Neuronal stem cell (in vitro differentiated cells): ENCODE measurements at regions not wholly inside any gene's neighbourhood (a gene's known extent, or its start where the extent isn't known, plus 50 kb on each side); places are given as distances from the start of the nearest gene placed in this dataset.

Source experiments
- DNase-seq: peaks from one replicate; pipeline ENCODE4 v3.0.0-alpha.2; 2013; ENCODE audit warnings: low spot score
- H2AFZ ChIP-seq: one replicate; pipeline ENCODE4 v1.6.1; 2013; ENCODE audit warnings: mild to moderate bottlenecking, low read length, inconsistent platforms
- H2AK5ac ChIP-seq: 2 replicates; pipeline ENCODE4 v1.6.1; 2013; ENCODE audit warnings: low read depth, mild to moderate bottlenecking, inconsistent platforms, low read length, moderate library complexity, mixed read lengths
- H2BK120ac ChIP-seq: 2 replicates; pipeline ENCODE4 v1.6.1; 2013; ENCODE audit warnings: low read depth, mild to moderate bottlenecking, inconsistent platforms, low read length, moderate library complexity, mixed read lengths
- H2BK12ac ChIP-seq: one replicate; pipeline ENCODE4 v1.6.1; 2013; ENCODE audit warnings: low read length, inconsistent platforms
- H2BK15ac ChIP-seq: 2 replicates; pipeline ENCODE4 v1.6.1; 2013; ENCODE audit warnings: mild to moderate bottlenecking, low read length, inconsistent platforms, mixed read lengths
- H2BK5ac ChIP-seq: one replicate; pipeline ENCODE4 v1.6.1; 2013; ENCODE audit warnings: inconsistent platforms, mild to moderate bottlenecking, low read length, moderate library complexity
- H3K14ac ChIP-seq: one replicate; pipeline ENCODE4 v1.6.1; 2013; ENCODE audit warnings: low read length, inconsistent platforms
- H3K18ac ChIP-seq: 2 replicates; pipeline ENCODE4 v1.6.1; 2013; ENCODE audit warnings: low read length, inconsistent platforms
- H3K23ac ChIP-seq: 2 replicates; pipeline ENCODE4 v1.6.1; 2013; ENCODE audit warnings: low read depth, mild to moderate bottlenecking, mixed read lengths, low read length, inconsistent platforms; ENCODE audit not compliant: poor library complexity
- H3K27ac ChIP-seq: replicated peaks from 3 replicates; pipeline ENCODE4 v1.5.1; 2013; ENCODE audit warnings: low read length, inconsistent platforms
- H3K27me3 ChIP-seq, 3 experiments: 2 replicates each; pipeline ENCODE4 v1.6.1; 2013; ENCODE audit warnings: low read length in 3 of 3, mild to moderate bottlenecking in 2 of 3, inconsistent platforms in 1 of 3, low read depth in 1 of 3, mixed read lengths in 1 of 3, moderate library complexity in 1 of 3; ENCODE audit not compliant: control insufficient read depth in 3 of 3, insufficient read depth in 3 of 3
- H3K36me3 ChIP-seq, 2 donors: replicated peaks in 1 of 2; 2 replicates each; pipeline ENCODE4 v1.6.1; 2013; ENCODE audit warnings: low read length in 2 of 2; ENCODE audit not compliant: control insufficient read depth in 2 of 2, insufficient read depth in 2 of 2
- H3K4ac ChIP-seq: 2 replicates; pipeline ENCODE4 v1.6.1; 2013; ENCODE audit warnings: inconsistent platforms, mild to moderate bottlenecking, low read length, moderate library complexity
- H3K4me1 ChIP-seq, 2 donors: 1 replicate in 1 of 2; 2 replicates in 1 of 2; pipeline ENCODE4 v1.6.1; 2013; ENCODE audit warnings: low read length in 2 of 2, low read depth in 1 of 2; ENCODE audit not compliant: control insufficient read depth in 2 of 2, insufficient read depth in 1 of 2
- H3K4me2 ChIP-seq: one replicate; pipeline ENCODE4 v1.6.1; 2013; ENCODE audit warnings: mild to moderate bottlenecking, low read length, inconsistent platforms; ENCODE audit not compliant: insufficient read depth, poor library complexity, severe bottlenecking
- H3K4me3 ChIP-seq, 2 donors: 2 replicates each; pipeline ENCODE4 v1.5.1; 2013; ENCODE audit warnings: low read length in 2 of 2, mild to moderate bottlenecking in 2 of 2, inconsistent platforms in 1 of 2, moderate library complexity in 1 of 2
- H3K79me1 ChIP-seq: one replicate; pipeline ENCODE4 v1.6.1; 2013; ENCODE audit warnings: low read depth, mild to moderate bottlenecking, inconsistent platforms, low read length, moderate library complexity
- H3K9ac ChIP-seq: one replicate; pipeline ENCODE4 v1.6.1; 2013; ENCODE audit warnings: mild to moderate bottlenecking, low read depth, low read length, inconsistent platforms; ENCODE audit not compliant: poor library complexity
- H3K9me3 ChIP-seq, 2 donors: replicated peaks in 1 of 2; 2 replicates each; pipeline versions ENCODE3 to v1.6.1; 2013; ENCODE audit warnings: low read length in 2 of 2, mild to moderate bottlenecking in 2 of 2, inconsistent platforms in 1 of 2, low read depth in 1 of 2, mixed read lengths in 1 of 2, moderate library complexity in 1 of 2; ENCODE audit not compliant: control insufficient read depth in 2 of 2, insufficient read depth in 1 of 2
- H4K8ac ChIP-seq: one replicate; pipeline ENCODE4 v1.6.1; 2013; ENCODE audit warnings: low read depth, mild to moderate bottlenecking, inconsistent platforms, low read length, moderate library complexity
- H4K91ac ChIP-seq: one replicate; pipeline ENCODE4 v1.6.1; 2013; ENCODE audit warnings: low read length, low read depth, mild to moderate bottlenecking, inconsistent platforms; ENCODE audit not compliant: poor library complexity
- WGBS, 2 donors: extraction: QIAGEN DNeasy Blood & Tissue Kit; methylation state at CpG; one replicate each; pipeline ENCODE4 v1.1.7; 2013; ENCODE audit warnings: missing lambda C conversion rate in 2 of 2, mixed read lengths in 1 of 2; ENCODE audit not compliant: insufficient read length in 2 of 2, insufficient replicate concordance in 1 of 2; ENCODE audit errors: extremely low coverage in 2 of 2; 5-methylcytosine and 5-hydroxymethylcytosine counted together

DNA sequence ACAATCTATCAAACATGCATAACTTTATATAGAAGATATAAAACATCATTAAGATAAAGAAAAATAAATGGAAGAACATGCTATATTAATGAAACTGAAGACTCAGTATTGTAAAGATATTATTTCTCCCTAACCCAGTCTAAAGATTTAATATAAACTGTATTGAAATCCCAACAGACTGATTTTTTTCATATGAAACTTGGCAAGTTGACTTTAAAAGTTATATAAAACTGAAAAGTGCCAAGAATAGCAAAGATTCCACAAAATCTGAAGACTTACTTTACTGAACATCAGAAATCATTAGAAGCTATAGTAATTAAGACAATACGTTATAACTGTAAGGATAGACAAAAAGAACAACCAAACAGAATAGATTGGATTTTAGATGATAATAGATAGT lies 531.3 kb upstream of the MCTP2 start:
- Histone ChIP-seq H3K4ac (no peak overlapping the region), H3K14ac (no peak overlapping the region), H2BK120ac (no peak overlapping the region), H3K4me3 (no peak overlapping the region), H3K79me1 (no peaks in the 10 kb centered on the region), H3K27ac (no peak overlapping the region), H2AK5ac (no peak overlapping the region), H3K36me3 (no peaks in the 10 kb centered on the region), H2BK5ac (no peak overlapping the region), H3K9ac (no peak overlapping the region), H2BK15ac (no peak overlapping the region), H3K18ac (no peak overlapping the region), H2AFZ (no peak overlapping the region), H3K27me3 (no peaks in the 10 kb centered on the region), H4K91ac (no peak overlapping the region), H3K4me1 (no peaks in the 10 kb centered on the region), H3K9me3 (peaks cover 2 to 33% of the 10 kb centered on the region in 2 donors), H3K23ac (no peak overlapping the region), H2BK12ac (no peak overlapping the region), H3K4me2 (no peak overlapping the region), H4K8ac (no peak overlapping the region)
- DNase-seq: no peak
- no CpG with 5 or more reads among the region's 1 CpG for WGBS, 2 donors

DNA sequence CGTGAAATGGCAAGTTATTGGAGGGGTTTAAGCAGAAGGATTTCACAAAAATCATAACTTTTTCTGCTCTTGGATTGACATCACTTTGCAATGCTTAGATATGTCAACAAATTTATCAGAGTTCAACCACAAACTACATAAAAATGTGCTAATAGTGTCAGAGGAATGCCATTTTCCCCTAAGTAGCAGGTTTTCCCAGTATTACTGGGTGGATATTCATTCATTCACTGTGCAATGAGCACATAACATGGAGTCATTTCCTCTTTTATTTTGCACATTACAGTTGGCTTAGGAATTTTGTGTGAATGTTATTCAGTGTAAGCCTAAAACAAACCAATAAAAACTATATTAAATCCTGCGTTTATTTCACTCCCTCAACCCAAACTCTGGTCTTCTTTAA lies 537.3 kb upstream of the MCTP2 start:
- H3K14ac ChIP-seq: no peak overlapping the region
- no peak overlapping the region for H2BK15ac ChIP-seq
- H3K18ac ChIP-seq: no peak overlapping the region
- no peaks in the 10 kb centered on the region for H3K27me3 ChIP-seq
- H3K27ac ChIP-seq: no peak overlapping the region
- H2BK12ac ChIP-seq: no peak overlapping the region
- no peak overlapping the region for H3K4me3 ChIP-seq
- no peak overlapping the region for H3K4me2 ChIP-seq
- no peak overlapping the region for H3K4ac ChIP-seq
- no peak overlapping the region for H2AFZ ChIP-seq
- H3K9me3 ChIP-seq: peaks cover 2 to 34% of the 10 kb centered on the region in 2 donors
- no peaks in the 10 kb centered on the region for H3K36me3 ChIP-seq
- H2AK5ac ChIP-seq: no peak overlapping the region
- H2BK5ac ChIP-seq: no peak overlapping the region
- no peak overlapping the region for H3K23ac ChIP-seq
- H4K91ac ChIP-seq: no peak overlapping the region
- no peaks in the 10 kb centered on the region for H3K79me1 ChIP-seq
- H3K4me1 ChIP-seq: peaks cover 0 to 2% of the 10 kb centered on the region in 2 donors
- no peak for DNase-seq
- H2BK120ac ChIP-seq: no peak overlapping the region
- H4K8ac ChIP-seq: no peak overlapping the region
- no CpG with 5 or more reads among the region's 2 CpGs for WGBS, 2 donors
- no peak overlapping the region for H3K9ac ChIP-seq

DNA sequence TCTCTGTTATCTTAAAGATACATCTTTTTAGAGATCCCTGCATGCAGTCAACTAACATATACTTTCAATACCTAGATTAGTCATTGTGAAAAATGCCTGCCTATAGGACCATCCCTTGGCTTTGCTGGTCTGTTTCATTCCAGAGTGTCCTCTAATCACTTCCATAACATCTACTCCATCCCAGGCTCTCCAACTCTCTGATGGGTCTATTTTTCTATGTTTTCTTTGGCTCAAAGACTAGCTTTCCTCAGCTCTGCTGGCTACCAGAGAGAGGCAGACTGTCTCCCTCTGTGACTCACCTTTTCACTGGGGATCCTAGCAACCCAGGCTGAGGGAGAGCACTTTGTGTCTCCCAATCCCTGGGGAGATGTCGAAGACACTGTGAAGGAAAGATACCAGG lies 547.7 kb upstream of the MCTP2 start:
- Histone ChIP-seq H3K79me1 (no peaks in the 10 kb centered on the region), H3K27ac (no peak overlapping the region), H3K9ac (no peak overlapping the region), H4K91ac (no peak overlapping the region), H3K18ac (no peak overlapping the region), H3K4me1 (no peaks in the 10 kb centered on the region), H2AK5ac (no peak overlapping the region), H3K36me3 (no peaks in the 10 kb centered on the region), H3K4me3 (no peak overlapping the region), H3K27me3 (no peaks in the 10 kb centered on the region), H3K9me3 (peaks cover 14 to 39% of the 10 kb centered on the region in 2 donors), H2BK5ac (no peak overlapping the region), H3K14ac (no peak overlapping the region), H3K4me2 (no peak overlapping the region), H2BK120ac (no peak overlapping the region), H2BK12ac (no peak overlapping the region), H4K8ac (no peak overlapping the region), H3K23ac (no peak overlapping the region), H2BK15ac (no peak overlapping the region), H3K4ac (no peak overlapping the region), H2AFZ (no peak overlapping the region)
- no peak for DNase-seq
- WGBS, 2 donors: no CpG with 5 or more reads among the region's 1 CpG

DNA sequence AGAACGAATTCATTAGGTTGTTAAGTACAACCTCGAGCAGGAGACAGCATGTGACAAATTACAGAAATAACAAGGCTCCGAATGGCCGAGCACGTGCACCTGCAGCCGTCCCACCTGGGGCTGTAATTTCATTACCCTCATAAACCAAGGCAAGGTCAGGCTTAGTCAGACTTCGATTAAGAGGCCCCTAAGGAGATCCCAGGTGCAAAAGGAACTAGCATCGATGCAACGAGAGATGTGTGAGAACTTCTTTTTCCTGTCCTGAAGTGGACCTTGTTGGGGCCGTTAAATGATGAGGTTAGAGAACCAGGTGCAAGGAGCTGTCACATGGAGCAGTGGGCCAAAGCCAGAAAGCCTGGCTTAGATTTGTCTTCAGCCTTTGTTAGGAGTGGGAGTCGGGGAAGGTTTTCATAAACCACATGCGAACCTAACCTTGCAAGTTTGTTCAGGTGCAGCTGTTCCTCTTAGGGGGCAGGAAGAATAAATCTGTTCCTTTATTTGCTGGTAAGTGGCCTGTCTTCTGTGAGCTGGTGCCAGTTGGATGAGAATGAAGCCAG lies 559.9 kb upstream of the MCTP2 start:
- Histone ChIP-seq H3K9me3 (peaks cover 0 to 10% of the 10 kb centered on the region in 2 donors), H3K4me2 (no peak overlapping the region), H2BK15ac (no peak overlapping the region), H3K23ac (no peak overlapping the region), H2BK120ac (no peak overlapping the region), H3K18ac (no peak overlapping the region), H3K9ac (no peak overlapping the region), H3K79me1 (no peaks in the 10 kb centered on the region), H2AFZ (no peak overlapping the region), H3K4me1 (no peaks in the 10 kb centered on the region), H3K36me3 (peaks cover 0 to 4% of the 10 kb centered on the region in 2 donors), H3K27ac (no peak overlapping the region), H3K4ac (no peak overlapping the region), H4K8ac (no peak overlapping the region), H3K14ac (no peak overlapping the region), H3K27me3 (no peaks in the 10 kb centered on the region), H4K91ac (no peak overlapping the region), H3K4me3 (no peak overlapping the region), H2BK12ac (no peak overlapping the region), H2BK5ac (no peak overlapping the region), H2AK5ac (no peak overlapping the region)
- no peak for DNase-seq
- no CpG with 5 or more reads among the region's 12 CpGs for WGBS, 2 donors
